ENCODE measurements at regions not wholly inside any gene's neighbourhood (a gene's known extent, or its start where the extent isn't known, plus 50 kb on each side); places are given as distances from the start of the nearest gene placed in this dataset.

DNA sequence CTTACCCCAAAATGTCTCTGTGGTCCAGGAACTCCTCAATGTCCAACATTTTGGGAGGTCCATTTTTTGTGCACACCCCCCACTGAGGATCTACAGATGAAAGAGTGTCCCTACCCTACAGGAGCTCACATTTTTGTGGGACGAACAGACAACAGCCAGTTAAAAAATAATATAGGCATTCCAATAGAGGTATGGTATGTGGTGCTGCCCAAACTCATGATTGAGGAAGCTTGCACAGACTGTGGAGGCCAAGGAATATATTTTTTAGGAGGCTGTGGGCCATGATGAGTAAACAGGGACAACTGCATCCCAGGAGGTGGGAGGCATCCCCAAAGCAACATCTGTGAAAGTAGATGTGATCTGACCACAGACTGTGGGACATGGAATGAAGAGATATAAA, 181.0 kb upstream of the HCCS start:
- Histone ChIP-seq H3K27ac (no peak overlapping the region), H3K9me3 (no peaks in the 10 kb centered on the region), H3K27me3 (no peaks in the 10 kb centered on the region), H3K4me3 (no peak overlapping the region), H3K36me3 (no peaks in the 10 kb centered on the region), H3K4me1 (no peaks in the 10 kb centered on the region)
- intact Hi-C loops (cut with DNase I): no loop called here
- DNase-seq (no peak), ATAC-seq (no peak)
- TF ChIP-seq CTCF (IDR thresholded peaks at IDR 0.05): no peak

- intact Hi-C loops (cut with DNase I): no loop called here
- H3K36me3 ChIP-seq: no peaks in the 10 kb centered on the region
- no peak for ATAC-seq
- no peak overlapping the region for H3K27ac ChIP-seq
- H3K9me3 ChIP-seq: no peaks in the 10 kb centered on the region
- H3K4me3 ChIP-seq: no peak overlapping the region
- H3K27me3 ChIP-seq: no peaks in the 10 kb centered on the region
- no peaks in the 10 kb centered on the region for H3K4me1 ChIP-seq
- TF ChIP-seq CTCF (IDR thresholded peaks at IDR 0.05): no peak
- DNase-seq: no peak
Measured at GRCh38 chrX:10931976-10932375, 179.2 kb upstream of the HCCS start.

GRCh38 chrX:10932842-10933440, 178.2 kb upstream of the HCCS start:
- H3K36me3 ChIP-seq: no peaks in the 10 kb centered on the region
- no peaks in the 10 kb centered on the region for H3K4me1 ChIP-seq
- ATAC-seq: no peak
- no peak overlapping the region for H3K4me3 ChIP-seq
- H3K27ac ChIP-seq: no peak overlapping the region
- no peak for DNase-seq
- intact Hi-C loops (cut with DNase I): no loop called here
- no peak for TF ChIP-seq CTCF (IDR thresholded peaks at IDR 0.05)
- no peaks in the 10 kb centered on the region for H3K27me3 ChIP-seq
- no peaks in the 10 kb centered on the region for H3K9me3 ChIP-seq

DNA sequence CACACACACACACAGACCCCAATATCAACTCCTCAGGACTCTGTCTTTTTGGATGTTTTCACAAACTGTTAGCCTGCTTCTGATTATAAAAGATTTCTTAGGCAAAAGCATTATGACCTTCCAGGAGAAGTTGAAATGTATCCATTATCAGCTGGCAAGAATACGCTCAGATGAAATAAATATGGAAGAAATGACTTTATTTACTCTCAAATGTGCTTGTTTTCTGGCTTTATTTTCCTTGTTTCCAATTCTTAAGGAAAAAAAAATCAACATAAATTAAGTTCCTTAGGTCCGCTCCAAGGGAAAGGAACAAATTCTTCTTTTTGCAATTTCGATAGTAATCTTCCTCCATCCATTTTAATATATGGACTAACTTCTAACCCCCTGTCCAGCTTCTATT, 175.6 kb upstream of the HCCS start:
- intact Hi-C loops (cut with DNase I): no loop called here
- Histone ChIP-seq H3K4me1 (no peaks in the 10 kb centered on the region), H3K4me3 (no peak overlapping the region), H3K27me3 (no peaks in the 10 kb centered on the region), H3K9me3 (no peaks in the 10 kb centered on the region), H3K27ac (no peak overlapping the region), H3K36me3 (no peaks in the 10 kb centered on the region)
- no peak for TF ChIP-seq CTCF (IDR thresholded peaks at IDR 0.05)
- ATAC-seq (no peak), DNase-seq (no peak)

DNA sequence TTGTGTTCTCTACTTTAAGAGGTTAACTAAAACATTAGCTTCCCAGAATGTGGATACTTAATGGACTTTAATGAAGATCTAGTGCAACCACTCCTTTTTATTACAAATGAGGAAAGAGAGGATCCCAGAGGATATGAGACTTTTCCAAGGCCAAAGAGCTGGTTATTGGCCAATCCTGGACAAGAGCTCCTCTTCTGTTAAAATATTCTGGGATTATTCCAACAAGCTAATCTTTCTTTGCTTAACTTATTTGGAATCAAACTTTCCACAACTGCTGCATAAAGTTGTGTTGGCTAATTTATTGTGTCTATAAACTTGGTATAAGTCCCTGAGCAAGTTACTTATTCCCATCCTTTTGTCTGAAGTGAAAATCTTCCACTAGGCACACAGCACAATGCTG, 174.2 kb upstream of the HCCS start:
- H3K4me3 ChIP-seq: no peak overlapping the region
- intact Hi-C loops (cut with DNase I): no loop called here
- ATAC-seq (no peak), DNase-seq (no peak)
- H3K4me1 ChIP-seq: no peaks in the 10 kb centered on the region
- H3K36me3 ChIP-seq: no peaks in the 10 kb centered on the region
- H3K9me3 ChIP-seq: no peaks in the 10 kb centered on the region
- TF ChIP-seq CTCF (IDR thresholded peaks at IDR 0.05): no peak
- no peak overlapping the region for H3K27ac ChIP-seq
- H3K27me3 ChIP-seq: no peaks in the 10 kb centered on the region

- DNase-seq: no peak
- H3K9me3 ChIP-seq: no peaks in the 10 kb centered on the region
- no peak for TF ChIP-seq CTCF (IDR thresholded peaks at IDR 0.05)
Measured at GRCh38 chrX:10938365-10938923, 172.7 kb upstream of the HCCS start.

More at GRCh38 chrX:10938365-10938923, 172.7 kb upstream of the HCCS start:
- no peak overlapping the region for H3K27ac ChIP-seq
- H3K36me3 ChIP-seq: no peaks in the 10 kb centered on the region
- no peak for ATAC-seq
- H3K27me3 ChIP-seq: no peaks in the 10 kb centered on the region
- intact Hi-C loops (cut with DNase I): no loop called here
- no peak overlapping the region for H3K4me3 ChIP-seq
- no peaks in the 10 kb centered on the region for H3K4me1 ChIP-seq
